HG03175 (cell line): ENCODE measurements at regions not wholly inside any gene's neighbourhood (a gene's known extent, or its start where the extent isn't known, plus 50 kb on each side); places are given as distances from the start of the nearest gene placed in this dataset.

ENCODE experiments used
- ATAC-seq: cut with Tn5 transposase; IDR thresholded peaks from one replicate; pipeline ENCODE4 v1.9.1; 2021; ENCODE audit warnings: mild to moderate bottlenecking, moderate library complexity; ENCODE audit not compliant: unreplicated experiment

DNA sequence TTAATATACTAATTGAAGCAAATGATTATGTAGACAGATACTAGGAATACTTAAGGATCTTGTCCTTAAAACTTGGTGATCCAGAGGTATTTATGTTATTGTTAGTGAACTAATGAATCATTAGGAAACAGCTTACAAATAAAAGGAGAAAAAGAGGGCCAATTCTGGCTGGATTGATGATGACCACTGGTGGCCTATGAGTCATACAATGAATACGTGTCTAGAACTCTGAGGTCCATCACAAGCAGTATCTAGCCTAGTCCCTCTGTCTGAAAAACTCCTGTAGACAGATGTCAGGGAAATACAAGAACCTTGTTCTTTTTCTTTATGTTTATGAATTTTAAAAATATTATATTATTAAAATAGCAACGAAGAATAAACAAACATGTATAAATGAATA lies 51.7 kb upstream of the RTL1 start:
- ATAC-seq, result no peak

DNA sequence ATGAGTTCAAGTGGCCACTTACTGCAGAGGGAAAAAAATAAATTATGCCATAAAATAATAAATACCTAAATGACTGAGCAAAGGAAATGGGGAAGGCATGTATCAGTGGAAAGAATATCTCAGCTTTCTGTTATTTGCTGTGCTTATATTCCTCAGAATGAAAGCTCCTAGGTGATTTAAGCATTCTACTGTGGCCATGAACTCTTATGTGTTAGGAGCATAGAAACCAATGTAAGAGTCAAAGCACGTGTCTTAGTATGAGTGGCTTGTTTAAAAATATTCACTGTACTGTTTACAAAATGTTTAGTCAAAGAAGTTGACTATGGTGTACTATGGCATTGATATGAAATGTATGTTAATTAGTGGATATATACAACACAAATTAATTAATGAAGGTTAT lies 59.0 kb upstream of the RTL1 start:
- ATAC-seq, result no peak

DNA sequence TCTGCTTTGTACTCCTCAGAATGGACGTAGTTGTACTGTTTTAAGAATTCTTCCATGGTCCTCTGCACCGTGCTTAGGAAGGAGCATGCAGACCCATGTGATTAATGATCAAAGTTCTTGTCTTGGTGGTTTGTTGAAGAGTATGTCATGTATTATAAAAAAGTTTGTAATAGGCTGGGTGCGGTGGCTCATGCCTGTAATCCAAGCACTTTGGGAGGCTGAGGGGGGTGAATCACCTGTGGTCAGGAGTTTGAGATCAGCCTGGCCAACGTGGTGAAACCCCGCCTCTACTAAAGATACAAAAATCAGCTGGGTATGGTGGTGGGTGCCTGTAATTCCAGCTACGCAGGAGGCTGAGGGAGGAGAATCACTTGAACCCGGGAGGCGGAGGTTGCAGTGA lies 61.8 kb upstream of the RTL1 start:
- ATAC-seq, result no peak

GRCh38 chr14:100967178-100967577 lies 63.7 kb upstream of the RTL1 start:
- no peak for ATAC-seq

DNA sequence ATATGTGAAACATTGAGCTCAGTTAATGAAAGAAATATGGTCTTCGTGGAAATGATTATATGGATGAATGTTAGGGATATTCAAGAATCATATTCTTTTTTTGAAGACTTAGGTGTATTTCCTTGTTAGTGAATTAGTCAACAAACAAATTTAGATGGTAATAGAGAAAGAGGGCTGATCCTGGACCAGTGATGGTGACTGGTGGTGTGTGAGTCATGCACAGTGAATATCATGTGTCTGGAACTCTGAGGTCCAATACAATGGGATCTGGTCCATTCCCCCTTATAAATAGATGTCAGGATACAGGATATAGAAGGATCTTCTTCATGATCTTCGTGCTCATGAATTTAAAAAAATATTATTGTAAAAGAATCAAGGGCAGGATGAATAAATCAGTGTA lies 64.4 kb upstream of the RTL1 start:
- no peak for ATAC-seq

DNA sequence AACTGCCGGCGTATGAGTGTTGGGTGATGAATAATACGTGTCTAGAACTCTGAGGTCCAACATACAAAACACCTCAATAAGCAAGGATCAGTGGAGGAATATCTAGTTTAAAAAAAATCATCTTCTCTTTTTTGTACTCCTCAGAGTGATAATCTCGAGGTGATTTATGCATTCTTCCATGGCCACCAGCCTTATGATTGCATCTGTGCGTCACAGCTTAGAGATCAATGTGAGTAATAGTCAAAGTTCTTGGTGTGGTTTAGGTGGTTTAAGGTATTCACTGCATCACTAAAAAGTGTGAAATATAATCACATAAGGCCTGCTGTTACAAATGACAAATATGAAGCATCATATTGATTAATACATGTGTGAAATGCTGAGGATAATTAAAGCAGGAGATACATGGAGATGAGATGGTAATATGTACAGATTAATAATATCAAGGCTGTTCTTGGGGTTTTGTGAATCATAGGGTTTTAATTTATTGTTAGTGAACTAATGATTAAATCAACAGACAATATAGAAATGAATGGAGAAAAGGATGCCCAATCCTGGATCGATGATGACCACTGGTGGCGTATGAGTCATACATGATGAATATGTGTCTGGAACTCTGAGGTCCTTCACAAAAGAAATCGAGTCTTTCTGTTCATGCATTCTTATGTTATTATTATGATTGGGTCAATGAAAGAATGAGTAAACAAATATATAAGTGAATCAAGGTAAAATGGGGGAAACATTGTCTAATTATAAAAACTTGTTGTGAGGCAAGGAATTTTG lies 68.8 kb upstream of the RTL1 start:
- no peak for ATAC-seq

DNA sequence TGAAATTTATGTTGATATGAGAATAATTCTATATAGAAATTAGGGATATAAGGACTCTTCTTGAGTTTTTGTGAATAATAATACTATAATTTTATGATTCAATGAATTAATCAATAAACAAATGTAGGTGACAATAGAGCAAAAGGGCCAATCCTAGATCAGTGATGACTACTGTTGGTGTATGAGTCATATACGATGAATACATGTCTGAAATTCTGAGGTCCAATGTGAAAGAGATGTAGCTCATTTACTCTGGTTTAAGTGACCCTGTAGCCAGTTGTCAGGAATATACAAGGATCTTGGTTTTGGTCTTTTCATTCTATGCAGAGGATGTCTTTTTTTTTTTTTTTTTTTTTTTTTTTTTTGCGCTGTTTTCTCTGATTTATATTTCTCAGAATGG lies 72.1 kb upstream of the RTL1 start:
- ATAC-seq, result no peak

GRCh38 chr14:100979079-100979478 lies 75.6 kb upstream of the RTL1 start:
- no peak for ATAC-seq

DNA sequence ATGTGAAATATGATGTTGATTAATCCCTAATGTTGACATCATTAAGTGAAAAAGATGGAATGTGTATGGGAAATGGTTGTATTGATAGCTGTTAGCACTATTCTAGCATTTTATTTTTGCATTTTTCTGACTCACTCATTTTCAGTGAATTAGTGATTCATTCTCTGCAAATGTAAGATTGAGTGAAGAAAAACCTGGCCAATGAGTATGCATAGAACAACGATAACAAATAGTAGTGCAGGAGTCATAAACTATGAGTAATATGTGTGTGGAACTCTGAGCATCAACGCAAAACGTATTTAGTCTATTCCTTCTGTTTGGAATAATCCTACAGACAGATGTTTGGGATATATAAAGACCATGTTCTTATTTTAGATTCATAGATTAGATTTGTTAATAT lies 76.3 kb upstream of the RTL1 start:
- ATAC-seq, result no peak

- no peak for ATAC-seq
These were observed 77.3 kb upstream of the RTL1 start for GRCh38 chr14:100980823-100981222.

DNA sequence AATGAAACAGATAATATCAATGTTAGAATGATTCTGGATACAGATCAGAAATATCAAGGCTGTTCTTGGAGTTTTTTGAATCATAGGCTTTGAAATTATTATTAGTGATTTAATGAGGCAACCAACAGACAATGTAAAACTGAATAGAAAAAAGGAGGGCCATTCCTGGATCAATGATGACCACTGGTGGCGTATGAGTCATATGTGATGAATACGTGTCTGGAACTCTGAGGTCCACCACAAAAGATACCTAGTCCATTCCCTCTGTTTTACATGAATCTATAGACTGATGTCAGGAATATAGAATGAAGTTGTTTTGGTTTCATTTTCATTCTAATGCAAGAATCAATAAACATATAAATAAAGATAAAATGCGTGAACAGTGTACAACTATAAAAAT lies 78.3 kb upstream of the RTL1 start:
- no peak for ATAC-seq

DNA sequence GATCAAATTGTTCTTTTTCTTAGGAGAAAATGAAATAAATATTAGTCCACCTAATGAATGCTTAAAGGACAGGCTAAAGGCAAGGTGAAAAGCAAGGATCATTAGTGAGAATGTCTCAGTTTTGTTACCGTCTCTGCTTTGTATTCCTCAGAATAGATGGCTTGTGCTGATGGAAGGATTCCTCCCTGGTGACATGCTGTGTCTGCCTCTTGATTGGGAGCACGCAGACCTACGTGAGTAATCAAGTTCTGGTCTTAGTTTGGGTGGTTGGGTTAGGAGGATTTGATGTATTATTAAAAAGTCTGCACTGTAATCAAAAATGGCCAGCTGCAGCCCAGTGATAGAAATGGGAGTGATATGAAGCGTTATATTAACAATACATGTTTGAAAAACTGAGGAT lies 78.8 kb upstream of the RTL1 start:
- ATAC-seq, result no peak

DNA sequence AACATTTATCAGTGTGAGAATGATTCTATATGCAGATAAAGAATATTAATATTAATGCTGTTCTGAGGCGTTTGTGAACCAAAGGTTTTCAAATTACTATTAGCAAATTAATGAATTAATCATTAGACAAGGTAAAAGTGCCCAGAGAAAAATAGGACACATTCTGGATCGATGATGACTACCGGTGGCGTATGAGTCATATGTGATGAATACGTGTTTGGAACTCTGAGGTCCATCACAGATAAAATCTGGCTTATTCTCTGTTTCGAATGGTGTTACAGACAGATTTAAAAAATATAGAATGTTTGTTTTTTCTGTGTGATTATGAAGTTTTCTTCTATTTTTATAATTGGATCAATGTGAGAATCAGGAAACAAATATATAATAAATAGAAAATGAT lies 79.2 kb upstream of the RTL1 start:
- ATAC-seq, result no peak

DNA sequence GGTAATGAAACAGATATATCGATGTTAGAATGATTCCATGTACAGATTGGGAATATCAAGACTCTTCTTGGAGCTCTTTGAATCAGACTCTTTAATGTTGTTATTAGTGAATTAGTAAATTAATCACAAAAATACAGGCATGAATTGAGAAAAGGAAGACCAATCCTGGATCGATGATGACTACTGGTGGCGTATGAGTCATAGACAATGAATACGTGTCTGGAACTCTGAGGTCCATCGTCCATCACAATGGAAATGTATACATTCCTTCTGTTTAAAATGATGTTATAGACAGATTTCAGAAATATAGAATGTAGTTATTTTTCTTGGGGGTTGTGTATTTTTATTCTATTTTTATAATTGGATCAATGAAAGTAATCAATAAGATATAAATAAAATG lies 80.2 kb upstream of the RTL1 start:
- ATAC-seq, result no peak

DNA sequence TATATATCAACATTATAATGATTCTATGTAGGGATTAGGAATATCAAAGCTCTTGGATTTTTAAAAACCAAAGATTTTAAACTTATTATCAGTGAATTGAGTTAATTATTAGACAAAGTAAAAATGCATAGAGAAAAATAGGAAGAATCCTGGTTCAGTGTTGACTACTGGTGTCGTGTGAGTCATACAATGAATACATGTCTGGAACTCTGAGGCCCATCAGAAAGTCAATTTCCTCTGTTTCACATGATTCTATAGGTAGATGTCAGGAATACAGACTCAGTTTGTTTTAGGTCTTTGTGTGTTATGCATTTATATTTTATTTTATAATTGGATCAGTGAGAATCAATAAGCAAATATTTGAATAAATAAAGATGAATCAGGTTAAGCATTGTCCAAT lies 84.5 kb upstream of the RTL1 start:
- no peak for ATAC-seq

- no peak for ATAC-seq
These were observed 84.9 kb upstream of the RTL1 start for GRCh38 chr14:100988411-100988900.

- no peak for ATAC-seq
These were observed 85.4 kb upstream of the RTL1 start for GRCh38 chr14:100988956-100989355.

DNA sequence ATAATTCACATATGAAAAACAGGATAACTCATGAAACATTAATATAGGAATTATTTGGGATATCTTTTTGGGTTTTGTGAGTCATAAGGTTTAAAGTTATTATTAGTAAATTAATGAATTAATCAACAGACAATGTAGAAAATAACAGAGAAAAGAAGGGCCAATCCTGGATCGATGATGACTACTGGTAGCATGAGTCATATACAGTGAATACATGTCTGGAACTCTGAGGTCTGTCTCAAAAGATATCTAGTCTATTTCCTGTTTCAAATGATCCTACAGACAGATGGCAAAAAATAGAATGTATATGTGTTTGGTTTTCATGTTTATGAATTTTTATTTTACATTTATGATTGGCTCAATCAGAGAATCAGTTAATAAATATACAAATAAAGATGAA lies 86.4 kb upstream of the RTL1 start:
- ATAC-seq, result no peak

DNA sequence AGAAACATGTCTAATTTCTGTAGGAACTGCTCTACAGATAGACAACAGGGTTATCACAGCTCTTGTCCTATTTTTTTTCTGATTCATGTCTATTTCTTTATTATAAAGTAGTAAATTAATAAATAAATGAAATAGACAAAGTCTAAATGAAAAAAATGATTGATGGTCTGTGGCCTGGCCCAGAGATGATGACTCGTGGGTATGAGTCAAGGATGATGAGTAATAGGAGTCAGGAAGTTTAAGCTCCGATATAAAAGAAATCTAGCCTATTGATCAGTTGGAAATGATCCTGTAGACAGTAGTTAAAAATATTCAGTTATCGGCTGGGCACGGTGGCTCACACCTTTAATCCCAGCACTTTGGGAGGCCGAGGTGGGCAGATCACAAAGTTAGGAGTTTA lies 90.6 kb upstream of the RTL1 start:
- no peak for ATAC-seq

DNA sequence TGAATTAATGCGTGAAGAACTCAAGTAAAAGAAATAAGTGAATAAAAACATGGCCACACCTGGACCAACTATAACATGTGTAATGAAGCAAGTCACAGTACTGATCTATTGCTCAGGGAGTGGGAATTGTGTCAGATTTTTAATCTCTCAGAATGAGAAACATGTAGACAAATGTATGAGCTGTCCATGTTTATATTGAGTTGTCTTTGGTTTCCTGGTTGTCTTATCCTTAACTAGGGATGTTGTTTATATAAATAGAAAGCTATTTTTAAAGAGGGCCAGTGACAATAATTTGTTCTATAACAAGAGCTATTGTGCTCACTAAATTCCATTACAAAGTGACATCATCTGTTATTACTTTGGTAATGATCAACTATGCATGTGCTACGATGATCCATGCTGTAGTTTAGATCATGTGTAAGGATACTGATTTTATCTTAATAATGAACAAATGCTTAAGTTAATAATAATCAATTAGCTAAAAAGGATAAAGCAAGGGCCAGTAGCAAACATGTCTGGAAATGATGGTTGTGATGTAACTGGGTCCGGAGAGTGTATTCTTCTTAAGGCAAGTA lies 91.3 kb upstream of the RTL1 start:
- ATAC-seq, result no peak

GRCh38 chr14:101000711-101001250 lies 97.3 kb upstream of the RTL1 start:
- ATAC-seq, result no peak

GRCh38 chr14:101001311-101002069 lies 98.0 kb upstream of the RTL1 start:
- ATAC-seq, result no peak
